ENCODE measurements at regions not wholly inside any gene's neighbourhood (a gene's known extent, or its start where the extent isn't known, plus 50 kb on each side); places are given as distances from the start of the nearest gene placed in this dataset.
A peak's percentile ranks its signal among the peaks of the same experiment; 100 is the strongest.

GRCh38 chr5:28473531-28474107 is 1435.2 kb upstream of the CDH9 start:
- DNase-seq (ENCODE audit: extremely low spot score): no peak
- TF ChIP-seq POLR2AphosphoS5 (IDR thresholded peaks at IDR 0.05) (no peak), CTCF (IDR thresholded peaks at IDR 0.05) (peak; percentile 16 to 31 (median 18))
- no peaks in the 10 kb centered on the region for H3K36me3 ChIP-seq
- no peak overlapping the region for H3K27ac ChIP-seq (replicated peaks in 1 of 4)
- H3K9me3 ChIP-seq: no peaks in the 10 kb centered on the region
- no peak overlapping the region for H3K4me3 ChIP-seq
- H3K27me3 ChIP-seq: no peaks in the 10 kb centered on the region
- 44% methylated on average over 4 of the region's 4 CpGs for WGBS
- intact Hi-C loops (cut with DNase I): loop anchor here (5.0 kb wide), 1 partner anchor 294 kb away; no protein-coding TSS in a partner anchor
- H3K4me1 ChIP-seq: no peaks in the 10 kb centered on the region

GRCh38 chr5:28468166-28468565 is 1429.8 kb upstream of the CDH9 start:
- no peaks in the 10 kb centered on the region for H3K9me3 ChIP-seq
- no peak for TF ChIP-seq EP300 (IDR thresholded peaks at IDR 0.05)
- no peak for TF ChIP-seq CTCF (IDR thresholded peaks at IDR 0.05)
- TF ChIP-seq POLR2AphosphoS5 (IDR thresholded peaks at IDR 0.05): no peak
- TF ChIP-seq POLR2A (IDR thresholded peaks at IDR 0.05; ENCODE audit: low read depth): no peak
- no peak for DNase-seq (ENCODE audit: extremely low spot score)
- no peak overlapping the region for H3K4me3 ChIP-seq
- no peak overlapping the region for H3K27ac ChIP-seq (replicated peaks in 1 of 4)
- H3K36me3 ChIP-seq: no peaks in the 10 kb centered on the region
- WGBS: 26% methylated on average over 3 of the region's 3 CpGs
- no peaks in the 10 kb centered on the region for H3K4me1 ChIP-seq
- intact Hi-C loops (cut with DNase I): no loop called here
- H3K27me3 ChIP-seq: no peaks in the 10 kb centered on the region

- Histone ChIP-seq H3K4me1 (no peaks in the 10 kb centered on the region), H3K4me3 (no peak overlapping the region), H3K27me3 (no peaks in the 10 kb centered on the region), H3K36me3 (no peaks in the 10 kb centered on the region), H3K27ac (replicated peaks in 1 of 4) (no peak overlapping the region), H3K9me3 (no peaks in the 10 kb centered on the region)
- DNase-seq (ENCODE audit: extremely low spot score): no peak
- TF ChIP-seq EP300 (IDR thresholded peaks at IDR 0.05) (no peak), POLR2AphosphoS5 (IDR thresholded peaks at IDR 0.05) (no peak), POLR2A (IDR thresholded peaks at IDR 0.05; ENCODE audit: low read depth) (no peak), CTCF (IDR thresholded peaks at IDR 0.05) (no peak)
- intact Hi-C loops (cut with DNase I): no loop called here
- 80% methylated on average over 4 of the region's 4 CpGs for WGBS
Measured at GRCh38 chr5:28463728-28464127, 1425.3 kb upstream of the CDH9 start.

GRCh38 chr5:28451483-28451882 is 1413.1 kb upstream of the CDH9 start:
- Histone ChIP-seq H3K4me1 (no peaks in the 10 kb centered on the region), H3K27me3 (no peaks in the 10 kb centered on the region)

More at GRCh38 chr5:28451483-28451882, 1413.1 kb upstream of the CDH9 start:
- DNase-seq (ENCODE audit: extremely low spot score): no peak
- Histone ChIP-seq H3K9me3 (peaks cover 0 to 6% (median under 1%) of the 10 kb centered on the region in 4 donors), H3K4me3 (no peak overlapping the region), H3K36me3 (no peaks in the 10 kb centered on the region), H3K27ac (replicated peaks in 1 of 4) (no peak overlapping the region)
- TF ChIP-seq CTCF (IDR thresholded peaks at IDR 0.05): no peak
- no peak for TF ChIP-seq EP300 (IDR thresholded peaks at IDR 0.05)
- no peak for TF ChIP-seq POLR2AphosphoS5 (IDR thresholded peaks at IDR 0.05)
- no peak for TF ChIP-seq POLR2A (IDR thresholded peaks at IDR 0.05; ENCODE audit: low read depth)
- intact Hi-C loops (cut with DNase I): no loop called here
